ENCODE measurements at regions not wholly inside any gene's neighbourhood (a gene's known extent, or its start where the extent isn't known, plus 50 kb on each side); places are given as distances from the start of the nearest gene placed in this dataset.

DNA sequence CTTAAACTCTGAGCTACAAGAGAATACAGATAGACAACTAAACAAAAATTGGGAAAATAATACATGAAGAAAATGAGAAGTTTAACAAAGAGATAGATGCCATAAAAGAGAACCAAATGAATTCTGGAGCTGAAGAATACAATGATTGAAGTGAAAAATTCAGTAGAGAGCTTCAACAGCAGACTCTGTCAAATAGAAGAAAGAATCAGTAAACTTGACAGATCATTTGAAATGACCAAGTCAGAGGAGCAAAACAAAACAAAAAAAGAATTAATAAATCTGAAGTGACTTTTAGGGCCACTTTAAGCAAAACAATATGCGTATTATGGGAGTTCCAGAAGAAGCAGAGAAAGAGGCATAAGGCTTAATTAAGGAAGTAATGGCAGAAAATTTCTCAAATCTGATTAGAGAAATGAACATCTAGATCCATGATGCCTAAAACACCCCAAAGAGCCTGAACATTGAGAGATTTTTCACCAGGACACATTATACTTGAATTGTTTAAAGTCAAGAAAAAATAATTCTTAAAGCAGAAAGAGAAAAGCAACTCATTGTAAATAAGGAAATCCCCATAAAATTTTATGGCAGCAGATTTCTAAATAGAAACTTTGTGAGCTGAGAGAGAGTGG lies 61.0 kb upstream of the RNU6-8 start:
- TF ChIP-seq CTCF (IDR thresholded peaks at IDR 0.05) (no peak), POLR2A (IDR thresholded peaks at IDR 0.05) (no peak)
